HG02870 (cell line): ENCODE measurements at regions not wholly inside any gene's neighbourhood (a gene's known extent, or its start where the extent isn't known, plus 50 kb on each side); places are given as distances from the start of the nearest gene placed in this dataset.
"Not testable (repeated sequence)": the region's sequence is repeated elsewhere in the genome, so short reads cannot be mapped to it uniquely, and the experiment has no call there.

Experiments used
- ATAC-seq: cut with Tn5 transposase; IDR thresholded peaks from one replicate; pipeline ENCODE4 v1.9.1; 2021; ENCODE audit warnings: mild to moderate bottlenecking, moderate library complexity; ENCODE audit not compliant: unreplicated experiment

GRCh38 chr6:115575285-115575684, 485.4 kb downstream of the FRK start:
- no peak for ATAC-seq

GRCh38 chr6:115573861-115574260, 486.8 kb downstream of the FRK start:
- ATAC-seq, result no peak

- no peak for ATAC-seq
Measured at GRCh38 chr6:115570331-115570730, 490.4 kb downstream of the FRK start.

GRCh38 chr6:115554060-115554459, 506.6 kb downstream of the FRK start:
- ATAC-seq, result no peak

GRCh38 chr6:115551527-115551926, 509.2 kb downstream of the FRK start:
- ATAC-seq, result no peak

GRCh38 chr6:115545672-115545986, 515.1 kb downstream of the FRK start:
- ATAC-seq, result no peak

GRCh38 chr6:115544765-115545671, 515.7 kb downstream of the FRK start:
- no peak for ATAC-seq

- no peak for ATAC-seq
Measured at GRCh38 chr6:115540077-115540869, 520.4 kb downstream of the FRK start.

- ATAC-seq, result no peak
Measured at GRCh38 chr6:115539531-115539930, 521.2 kb downstream of the FRK start.

GRCh38 chr6:115524821-115525220, 535.9 kb downstream of the FRK start:
- no peak for ATAC-seq

- not testable (repeated sequence) for ATAC-seq
Measured at GRCh38 chr6:115521747-115522146, 538.9 kb downstream of the FRK start.

GRCh38 chr6:115514656-115515055, 546.0 kb downstream of the FRK start:
- no peak for ATAC-seq

GRCh38 chr6:115512923-115513322, 547.8 kb downstream of the FRK start:
- ATAC-seq, result no peak

- no peak for ATAC-seq
Measured at GRCh38 chr6:115511771-115512170, 548.9 kb downstream of the FRK start.

- ATAC-seq, result not testable (repeated sequence)
Measured at GRCh38 chr6:115502432-115502831, 558.3 kb downstream of the FRK start.

GRCh38 chr6:115495184-115495583, 565.5 kb downstream of the FRK start:
- no peak for ATAC-seq

- ATAC-seq, result no peak
Measured at GRCh38 chr6:115487331-115487730, 573.4 kb downstream of the FRK start.

GRCh38 chr6:115485400-115485799, 575.3 kb downstream of the FRK start:
- no peak for ATAC-seq

- peak; percentile 53 for ATAC-seq
Measured at GRCh38 chr6:115480543-115480942, 580.1 kb downstream of the FRK start.

GRCh38 chr6:115474443-115475041, 586.1 kb downstream of the FRK start:
- ATAC-seq, result no peak

GRCh38 chr6:115468272-115469005, 592.3 kb downstream of the FRK start:
- no peak for ATAC-seq
